DOHH2 (cell line): ENCODE measurements at regions not wholly inside any gene's neighbourhood (a gene's known extent, or its start where the extent isn't known, plus 50 kb on each side); places are given as distances from the start of the nearest gene placed in this dataset.

Experiments
- H3F3A ChIP-seq: fragments of 200-600 bp; sonication (generic), shearing (Covaris generic); 2 replicates; pipeline ENCODE4 v1.6.0; 2016; ENCODE audit warnings: antibody characterized with exemption, mild to moderate bottlenecking; ENCODE audit not compliant: control insufficient read depth, insufficient read depth
- H3K27ac ChIP-seq: fragments of 200-600 bp; sonication (generic); 2 replicates; pipeline ENCODE4 v1.5.1; 2014; ENCODE audit warnings: low read depth, mild to moderate bottlenecking, low read length, moderate library complexity
- H3K27me3 ChIP-seq: fragments of 200-600 bp; sonication (generic); 2 replicates; pipeline ENCODE4 v1.6.1; 2014; ENCODE audit warnings: mild to moderate bottlenecking, low read length, mixed read lengths; ENCODE audit not compliant: control insufficient read depth
- H3K36me3 ChIP-seq: fragments of 200-600 bp; sonication (generic); 2 replicates; pipeline ENCODE4 v1.6.1; 2014; ENCODE audit warnings: mild to moderate bottlenecking, low read length, moderate library complexity, mixed read lengths; ENCODE audit not compliant: control insufficient read depth
- H3K4me1 ChIP-seq: fragments of 200-600 bp; sonication (generic); 2 replicates; pipeline ENCODE4 v1.6.1; 2014; ENCODE audit warnings: mild to moderate bottlenecking, low read length, mixed read lengths; ENCODE audit not compliant: control insufficient read depth
- H3K4me2 ChIP-seq: fragments of 200-600 bp; sonication (generic); 2 replicates; pipeline ENCODE4 v1.6.0; 2014; ENCODE audit warnings: mild to moderate bottlenecking, low read length, moderate library complexity
- H3K4me3 ChIP-seq: fragments of 200-600 bp; sonication (generic); 2 replicates; pipeline ENCODE4 v1.5.1; 2014; ENCODE audit warnings: mild to moderate bottlenecking, low read length, mixed read lengths
- H3K79me2 ChIP-seq: fragments of 200-600 bp; sonication (generic); 2 replicates; pipeline ENCODE4 v1.6.1; 2014; ENCODE audit warnings: mild to moderate bottlenecking, low read length, mixed read lengths; ENCODE audit not compliant: control insufficient read depth
- H3K9me2 ChIP-seq: fragments of 200-600 bp; sonication (generic); replicated peaks from 2 replicates; pipeline ENCODE4 v1.6.1; 2014; ENCODE audit warnings: mild to moderate bottlenecking, low read length, mixed read lengths; ENCODE audit not compliant: control insufficient read depth
- H3K9me3 ChIP-seq: fragments of 200-600 bp; sonication (generic); 2 replicates; pipeline ENCODE4 v1.6.1; 2014; ENCODE audit warnings: antibody characterized with exemption, low read length, mixed read lengths; ENCODE audit not compliant: control insufficient read depth, insufficient read depth
- H4K20me1 ChIP-seq: fragments of 200-600 bp; sonication (generic); 2 replicates; pipeline ENCODE4 v1.6.0; 2014; ENCODE audit warnings: low read depth, mild to moderate bottlenecking, antibody characterized with exemption, low read length, moderate library complexity; ENCODE audit not compliant: control insufficient read depth, insufficient read depth
- CTCF ChIP-seq: fragments of 200-600 bp; sonication (generic); IDR thresholded peaks from one replicate; pipeline ENCODE4 v1.5.1; 2014; ENCODE audit warnings: antibody characterized with exemption, mild to moderate bottlenecking, low read depth, low read length; ENCODE audit not compliant: poor library complexity, severe bottlenecking
- EZH2phosphoT487 ChIP-seq: fragments of 200-600 bp; sonication (generic); IDR thresholded peaks from 2 replicates; pipeline ENCODE4 v1.6.1; 2017; ENCODE audit warnings: borderline replicate concordance, mild to moderate bottlenecking, antibody characterized with exemption, low read length, moderate library complexity, mixed read lengths

GRCh38 chr2:234669001-234669400, 172.1 kb upstream of the ARL4C start:
- H3K27me3 ChIP-seq: no peaks in the 10 kb centered on the region
- no peak overlapping the region for H3K4me3 ChIP-seq
- no peaks in the 10 kb centered on the region for H3K9me2 ChIP-seq
- H3F3A ChIP-seq: no peaks in the 10 kb centered on the region
- H3K9me3 ChIP-seq: no peaks in the 10 kb centered on the region
- H3K27ac ChIP-seq: no peak overlapping the region
- H4K20me1 ChIP-seq: no peaks in the 10 kb centered on the region
- no peaks in the 10 kb centered on the region for H3K4me1 ChIP-seq
- TF ChIP-seq EZH2phosphoT487 (no peak), CTCF (no peak)
- no peaks in the 10 kb centered on the region for H3K79me2 ChIP-seq
- H3K36me3 ChIP-seq: no peaks in the 10 kb centered on the region
- no peak overlapping the region for H3K4me2 ChIP-seq

GRCh38 chr2:234666911-234667310, 170.0 kb upstream of the ARL4C start:
- Histone ChIP-seq H3K27ac (no peak overlapping the region), H3K36me3 (no peaks in the 10 kb centered on the region), H3F3A (no peaks in the 10 kb centered on the region), H3K4me1 (no peaks in the 10 kb centered on the region), H3K9me3 (no peaks in the 10 kb centered on the region), H4K20me1 (no peaks in the 10 kb centered on the region), H3K9me2 (no peaks in the 10 kb centered on the region), H3K4me2 (no peak overlapping the region), H3K27me3 (no peaks in the 10 kb centered on the region), H3K79me2 (no peaks in the 10 kb centered on the region), H3K4me3 (no peak overlapping the region)
- TF ChIP-seq CTCF: no peak
- no peak for TF ChIP-seq EZH2phosphoT487

GRCh38 chr2:234665304-234665703, 168.4 kb upstream of the ARL4C start:
- H3K4me3 ChIP-seq: no peak overlapping the region
- TF ChIP-seq CTCF (no peak), EZH2phosphoT487 (no peak)

GRCh38 chr2:234661849-234662248, 165.0 kb upstream of the ARL4C start:
- H3K27me3 ChIP-seq: no peaks in the 10 kb centered on the region
- no peaks in the 10 kb centered on the region for H3K9me3 ChIP-seq

More at GRCh38 chr2:234665304-234665703, 168.4 kb upstream of the ARL4C start:
- H3K4me1 ChIP-seq: no peaks in the 10 kb centered on the region
- H3K79me2 ChIP-seq: no peaks in the 10 kb centered on the region
- H3K27me3 ChIP-seq: no peaks in the 10 kb centered on the region
- H3K4me2 ChIP-seq: no peak overlapping the region
- no peaks in the 10 kb centered on the region for H3F3A ChIP-seq
- no peak overlapping the region for H3K27ac ChIP-seq
- H3K36me3 ChIP-seq: no peaks in the 10 kb centered on the region
- H3K9me3 ChIP-seq: no peaks in the 10 kb centered on the region
- no peaks in the 10 kb centered on the region for H4K20me1 ChIP-seq
- H3K9me2 ChIP-seq: no peaks in the 10 kb centered on the region

More at GRCh38 chr2:234661849-234662248, 165.0 kb upstream of the ARL4C start:
- TF ChIP-seq EZH2phosphoT487 (no peak), CTCF (no peak)
- H3K4me2 ChIP-seq: no peak overlapping the region
- H3K79me2 ChIP-seq: no peaks in the 10 kb centered on the region
- H3K4me3 ChIP-seq: no peak overlapping the region
- no peaks in the 10 kb centered on the region for H4K20me1 ChIP-seq
- H3K9me2 ChIP-seq: no peaks in the 10 kb centered on the region
- no peaks in the 10 kb centered on the region for H3K36me3 ChIP-seq
- no peaks in the 10 kb centered on the region for H3K4me1 ChIP-seq
- no peak overlapping the region for H3K27ac ChIP-seq
- H3F3A ChIP-seq: no peaks in the 10 kb centered on the region
